HCT116 (cell line): ENCODE measurements at regions not wholly inside any gene's neighbourhood (a gene's known extent, or its start where the extent isn't known, plus 50 kb on each side); places are given as distances from the start of the nearest gene placed in this dataset.
"Not testable (repeated sequence)": the region's sequence is repeated elsewhere in the genome, so short reads cannot be mapped to it uniquely, and the experiment has no call there.

Experiments
- ATAC-seq: fragments of 200-7000 bp; cut with Tn5 transposase; 2 replicates; pipeline ENCODE4 v1.9.1; 2020; ENCODE audit warnings: mild to moderate bottlenecking, moderate library complexity
- BruUV-seq: library from RNA; stranded (reverse); fragments of 400-500 nt; replicated peaks from 2 replicates; lab custom pipeline; 2021; lab: Mats Ljungman, UMichigan
- CTCF ChIA-PET: fragments of 300-600 bp; sonication (Branson Sonifier 250); formaldehyde crosslinking; loops from one replicate; lab custom pipeline; 2021; ENCODE audit warnings: antibody characterized with exemption; lab: Charles Lee
- POLR2A ChIA-PET: fragments of 300-600, 350-600 bp; sonication (Branson Sonifier 250); formaldehyde crosslinking; loops from one replicate; lab custom pipeline; 2021; ENCODE audit warnings: antibody characterized with exemption; lab: Charles Lee
- RAD21 ChIA-PET, 2 experiments: fragments of 300-600 bp; sonication (Branson Sonifier 250); formaldehyde crosslinking; loops; one replicate each; lab custom pipeline; 2023; ENCODE audit warnings: low total read pairs in 2 of 2; ENCODE audit not compliant: uncharacterized antibody in 2 of 2, unreplicated experiment in 2 of 2, low non-redundant PET in 1 of 2; lab: Charles Lee
- DNase-seq: peaks from one replicate; pipeline ENCODE4 v3.0.0-alpha.2; 2010; ENCODE audit warnings: low read depth, low spot score
- H2AFZ ChIP-seq: fragments of 200-600 bp; shearing (Covaris generic), sonication (generic); 2 replicates; pipeline ENCODE4 v1.6.1; 2017; ENCODE audit warnings: low read depth, mixed run types, mixed read lengths, antibody characterized with exemption, low read length; ENCODE audit not compliant: poor library complexity, severe bottlenecking
- H3K27ac ChIP-seq: 2 replicates; pipeline ENCODE4 v1.5.1; 2012; ENCODE audit warnings: low read depth, low read length
- H3K27me3 ChIP-seq: fragments of 200-600 bp; sonication (generic); 2 replicates; pipeline ENCODE4 v1.6.1; 2016; ENCODE audit warnings: mixed run types, low read length, mixed read lengths; ENCODE audit not compliant: insufficient read depth
- H3K36me3 ChIP-seq, 2 experiments: fragments of 200-500 bp in 1 of 2; fragments of 200-600 bp in 1 of 2; sonication (Bioruptor generic) in 1 of 2; sonication (generic) in 1 of 2; 2 replicates each; pipeline versions ENCODE4 v1.5.1 to v1.6.1; 2014 to 2016; ENCODE audit warnings: low read length in 2 of 2, inconsistent platforms in 1 of 2, mixed read lengths in 1 of 2, mixed run types in 1 of 2; ENCODE audit not compliant: insufficient read depth in 2 of 2, control insufficient read depth in 1 of 2
- H3K4me1 ChIP-seq, 2 experiments: fragments of 200-600 bp in 1 of 2; sonication (generic) in 1 of 2; 2 replicates each; pipeline versions ENCODE4 v1.5.1 to v1.6.1; 2012 to 2017; ENCODE audit warnings: low read length in 2 of 2, inconsistent platforms in 1 of 2, mild to moderate bottlenecking in 1 of 2, mixed read lengths in 1 of 2, mixed run types in 1 of 2, moderate library complexity in 1 of 2; ENCODE audit not compliant: insufficient read depth in 2 of 2, control insufficient read depth in 1 of 2
- H3K4me2 ChIP-seq: fragments of 200-600 bp; sonication (generic); 2 replicates; pipeline ENCODE4 v1.6.1; 2017; ENCODE audit warnings: mixed run types, low read length, mixed read lengths
- H3K4me3 ChIP-seq, 2 experiments: fragments of 200-600 bp in 1 of 2; sonication (generic) in 1 of 2; replicated peaks in 1 of 2; 2 replicates each; pipeline ENCODE4 v1.5.1; 2011 to 2016; ENCODE audit warnings: low read length in 2 of 2, control low read depth in 1 of 2, low read depth in 1 of 2, mild to moderate bottlenecking in 1 of 2, mixed read lengths in 1 of 2, mixed run types in 1 of 2
- H3K79me2 ChIP-seq: fragments of 200-600 bp; sonication (generic); 2 replicates; pipeline ENCODE4 v1.6.1; 2017; ENCODE audit warnings: mild to moderate bottlenecking, mixed run types, low read length, moderate library complexity, mixed read lengths; ENCODE audit not compliant: insufficient read depth
- H3K9ac ChIP-seq: fragments of 200-600 bp; sonication (generic); 2 replicates; pipeline ENCODE4 v1.6.1; 2016; ENCODE audit warnings: low read length, mixed read lengths
- H3K9me2 ChIP-seq: fragments of 200-600 bp; sonication (generic), shearing (Covaris generic); 2 replicates; pipeline ENCODE4 v1.6.1; 2017; ENCODE audit warnings: mixed run types, mild to moderate bottlenecking, moderate library complexity; ENCODE audit not compliant: insufficient read depth
- H3K9me3 ChIP-seq, 2 experiments: fragments of 200-500 bp in 1 of 2; fragments of 200-600 bp in 1 of 2; sonication (Bioruptor generic) in 1 of 2; sonication (generic) in 1 of 2; 2 replicates each; pipeline ENCODE4 v1.6.1; 2014 to 2017; ENCODE audit warnings: low read length in 2 of 2, mixed read lengths in 2 of 2, inconsistent platforms in 1 of 2, low read depth in 1 of 2, mild to moderate bottlenecking in 1 of 2, mixed run types in 1 of 2, moderate library complexity in 1 of 2; ENCODE audit not compliant: control insufficient read depth in 1 of 2, insufficient read depth in 1 of 2
- H4K20me1 ChIP-seq: fragments of 200-600 bp; sonication (generic), shearing (Covaris generic); 2 replicates; pipeline ENCODE4 v1.6.1; 2017; ENCODE audit warnings: mixed run types, mild to moderate bottlenecking, moderate library complexity; ENCODE audit not compliant: insufficient read depth
- CEBPB ChIP-seq: IDR thresholded peaks from 2 replicates; pipeline ENCODE4 v1.6.1; 2012; ENCODE audit warnings: low read depth
- EGR1 ChIP-seq: IDR thresholded peaks from 2 replicates; pipeline ENCODE4 v1.6.1; 2012; ENCODE audit warnings: low read depth
- ELF1 ChIP-seq: IDR thresholded peaks from 2 replicates; pipeline ENCODE4 v1.6.1; 2012; ENCODE audit warnings: low read depth, borderline replicate concordance
- EZH2 ChIP-seq: fragments of 200-600 bp; sonication (generic); IDR thresholded peaks from 2 replicates; pipeline ENCODE4 v1.6.1; 2017; ENCODE audit warnings: antibody characterized with exemption, mixed run types
- EZH2phosphoT487 ChIP-seq: fragments of 200-600 bp; IDR thresholded peaks from 2 replicates; pipeline ENCODE4 v1.6.1; 2018; ENCODE audit warnings: antibody characterized with exemption, borderline replicate concordance
- FOSL1 ChIP-seq: IDR thresholded peaks from 2 replicates; pipeline ENCODE4 v1.6.1; 2012; ENCODE audit warnings: low read depth
- SP1 ChIP-seq: IDR thresholded peaks from 2 replicates; pipeline ENCODE4 v1.6.1; 2012; ENCODE audit warnings: low read depth
- TCF7L2 ChIP-seq: IDR thresholded peaks from 2 replicates; pipeline ENCODE4 v1.7.0; 2011; ENCODE audit warnings: borderline replicate concordance, inconsistent platforms; ENCODE audit not compliant: insufficient read depth, insufficient read length; ENCODE audit errors: extremely low read depth
- YY1 ChIP-seq: IDR thresholded peaks from 2 replicates; pipeline ENCODE4 v1.6.1; 2011; ENCODE audit warnings: low read length, low read depth, moderate library complexity, mild to moderate bottlenecking; ENCODE audit not compliant: insufficient replicate concordance; ENCODE audit errors: extremely low read depth
- ZFX ChIP-seq: fragments of 450-650 bp; IDR thresholded peaks from 2 replicates; pipeline ENCODE4 v1.6.1; 2017
- ZNF274 ChIP-seq: fragments of 200-500 bp; sonication (Bioruptor generic); IDR thresholded peaks from 2 replicates; pipeline ENCODE4 v1.6.1; 2014; ENCODE audit warnings: mild to moderate bottlenecking, low read depth, low read length, inconsistent platforms
- intact Hi-C: fragments of 100-400 bp; cut with micrococcal nuclease; formaldehyde crosslinking; loops from 2 replicates; pipeline ENCODE4 v1.10.0; 2022
- TF ChIP-seq, protein P1 (sequence below): IDR thresholded peaks from 2 replicates; pipeline ENCODE4 v1.6.1; 2011; ENCODE audit warnings: mild to moderate bottlenecking, low read length, moderate library complexity; ENCODE audit not compliant: insufficient replicate concordance; ENCODE audit errors: extremely low read depth
- TF ChIP-seq, protein P2 (sequence below): IDR thresholded peaks from 2 replicates; pipeline ENCODE4 v1.6.1; 2012; ENCODE audit warnings: low read depth

DNA sequence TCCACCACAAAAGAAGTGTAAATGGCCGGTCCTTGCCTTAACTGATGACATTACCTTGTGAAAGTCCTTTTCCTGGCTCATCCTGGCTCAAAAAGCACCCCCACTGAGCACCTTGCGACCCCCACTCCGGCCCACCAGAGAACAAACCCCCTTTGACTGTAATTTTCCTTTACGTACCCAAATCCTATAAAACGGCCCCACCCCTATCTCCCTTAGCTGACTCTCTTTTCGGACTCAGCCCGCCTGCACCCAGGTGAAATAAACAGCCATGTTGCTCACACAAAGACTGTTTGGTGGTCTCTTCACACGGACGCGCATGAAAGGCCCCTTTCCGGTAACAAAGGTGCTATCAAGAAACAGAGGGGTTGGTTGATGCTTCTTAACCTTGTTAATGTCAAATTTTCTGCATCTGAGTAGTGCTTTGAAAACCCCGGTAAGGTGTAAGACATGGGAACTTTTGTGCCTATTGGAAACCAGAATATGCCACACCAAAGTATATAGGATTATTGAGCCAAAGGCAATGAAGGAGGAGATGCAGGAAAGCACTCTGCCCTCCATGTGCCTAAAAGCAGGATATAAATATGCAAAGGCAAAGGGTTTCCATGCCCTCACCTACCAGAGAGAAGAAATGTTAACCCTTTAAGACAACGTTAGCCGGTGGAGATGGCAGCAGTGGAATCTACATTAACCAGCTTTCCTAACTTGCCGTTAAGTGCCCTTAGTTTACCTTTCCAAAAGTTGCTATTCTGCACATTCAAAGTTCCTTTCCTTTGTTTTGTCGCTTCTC lies 105.4 kb upstream of the LDB2 start:
- H3K36me3 ChIP-seq, H2AFZ ChIP-seq, H3K4me3 ChIP-seq, ATAC-seq, BruUV-seq, H3K27me3 ChIP-seq, RAD21 ChIA-PET, H3K4me1 ChIP-seq, H3K79me2 ChIP-seq, H3K9ac ChIP-seq, POLR2A ChIA-PET, H3K4me2 ChIP-seq, H3K9me2 ChIP-seq, H4K20me1 ChIP-seq, H3K27ac ChIP-seq, CTCF ChIA-PET, DNase-seq, H3K9me3 ChIP-seq, intact Hi-C loops: not testable (repeated sequence)

DNA sequence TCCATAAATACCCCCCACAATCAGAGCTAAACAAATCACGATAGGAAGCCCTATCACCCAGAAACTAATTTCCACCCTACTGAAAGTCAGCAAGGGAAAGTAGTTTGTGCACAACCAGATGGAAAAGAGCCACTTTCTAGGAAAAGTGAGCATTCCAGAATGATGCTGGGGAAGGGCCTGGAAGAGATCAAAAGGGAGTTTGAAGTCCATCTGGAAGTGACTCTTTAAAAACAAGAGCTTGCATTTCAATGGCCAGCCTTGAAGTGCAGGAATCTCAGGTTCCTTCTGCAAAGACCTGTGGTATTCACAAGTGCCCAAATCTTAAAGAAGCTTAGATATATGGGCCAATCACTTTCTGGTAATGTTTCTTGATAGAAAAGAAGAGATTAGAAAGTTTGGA lies 97.0 kb upstream of the LDB2 start:
- ChIA-PET POLR2A (no interaction called here), CTCF (no interaction called here), RAD21 (no interaction called here)
- Histone ChIP-seq H3K27ac (no peak overlapping the region), H2AFZ (no peak overlapping the region), H3K4me1 (no peaks in the 10 kb centered on the region), H4K20me1 (no peaks in the 10 kb centered on the region), H3K79me2 (no peaks in the 10 kb centered on the region), H3K27me3 (peaks cover 6% of the 10 kb centered on the region; the same call in 1 of the 2 replicates), H3K4me3 (no peak overlapping the region), H3K4me2 (no peak overlapping the region), H3K9ac (no peak overlapping the region), H3K9me3 (no peaks in the 10 kb centered on the region), H3K36me3 (no peaks in the 10 kb centered on the region), H3K9me2 (no peaks in the 10 kb centered on the region)
- intact Hi-C loops = no loop called here
- DNase-seq (no peak), ATAC-seq (no peak)
- no TSS peak for BruUV-seq
- TF ChIP-seq ZFX = no peak
- TF ChIP-seq TCF7L2 = no peak
- TF ChIP-seq EZH2 = no peak
- TF ChIP-seq, protein P1, sequence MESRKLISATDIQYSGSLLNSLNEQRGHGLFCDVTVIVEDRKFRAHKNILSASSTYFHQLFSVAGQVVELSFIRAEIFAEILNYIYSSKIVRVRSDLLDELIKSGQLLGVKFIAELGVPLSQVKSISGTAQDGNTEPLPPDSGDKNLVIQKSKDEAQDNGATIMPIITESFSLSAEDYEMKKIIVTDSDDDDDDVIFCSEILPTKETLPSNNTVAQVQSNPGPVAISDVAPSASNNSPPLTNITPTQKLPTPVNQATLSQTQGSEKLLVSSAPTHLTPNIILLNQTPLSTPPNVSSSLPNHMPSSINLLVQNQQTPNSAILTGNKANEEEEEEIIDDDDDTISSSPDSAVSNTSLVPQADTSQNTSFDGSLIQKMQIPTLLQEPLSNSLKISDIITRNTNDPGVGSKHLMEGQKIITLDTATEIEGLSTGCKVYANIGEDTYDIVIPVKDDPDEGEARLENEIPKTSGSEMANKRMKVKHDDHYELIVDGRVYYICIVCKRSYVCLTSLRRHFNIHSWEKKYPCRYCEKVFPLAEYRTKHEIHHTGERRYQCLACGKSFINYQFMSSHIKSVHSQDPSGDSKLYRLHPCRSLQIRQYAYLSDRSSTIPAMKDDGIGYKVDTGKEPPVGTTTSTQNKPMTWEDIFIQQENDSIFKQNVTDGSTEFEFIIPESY = no peak
- no peak for TF ChIP-seq FOSL1
- TF ChIP-seq YY1 = no peak
- TF ChIP-seq, protein P2, sequence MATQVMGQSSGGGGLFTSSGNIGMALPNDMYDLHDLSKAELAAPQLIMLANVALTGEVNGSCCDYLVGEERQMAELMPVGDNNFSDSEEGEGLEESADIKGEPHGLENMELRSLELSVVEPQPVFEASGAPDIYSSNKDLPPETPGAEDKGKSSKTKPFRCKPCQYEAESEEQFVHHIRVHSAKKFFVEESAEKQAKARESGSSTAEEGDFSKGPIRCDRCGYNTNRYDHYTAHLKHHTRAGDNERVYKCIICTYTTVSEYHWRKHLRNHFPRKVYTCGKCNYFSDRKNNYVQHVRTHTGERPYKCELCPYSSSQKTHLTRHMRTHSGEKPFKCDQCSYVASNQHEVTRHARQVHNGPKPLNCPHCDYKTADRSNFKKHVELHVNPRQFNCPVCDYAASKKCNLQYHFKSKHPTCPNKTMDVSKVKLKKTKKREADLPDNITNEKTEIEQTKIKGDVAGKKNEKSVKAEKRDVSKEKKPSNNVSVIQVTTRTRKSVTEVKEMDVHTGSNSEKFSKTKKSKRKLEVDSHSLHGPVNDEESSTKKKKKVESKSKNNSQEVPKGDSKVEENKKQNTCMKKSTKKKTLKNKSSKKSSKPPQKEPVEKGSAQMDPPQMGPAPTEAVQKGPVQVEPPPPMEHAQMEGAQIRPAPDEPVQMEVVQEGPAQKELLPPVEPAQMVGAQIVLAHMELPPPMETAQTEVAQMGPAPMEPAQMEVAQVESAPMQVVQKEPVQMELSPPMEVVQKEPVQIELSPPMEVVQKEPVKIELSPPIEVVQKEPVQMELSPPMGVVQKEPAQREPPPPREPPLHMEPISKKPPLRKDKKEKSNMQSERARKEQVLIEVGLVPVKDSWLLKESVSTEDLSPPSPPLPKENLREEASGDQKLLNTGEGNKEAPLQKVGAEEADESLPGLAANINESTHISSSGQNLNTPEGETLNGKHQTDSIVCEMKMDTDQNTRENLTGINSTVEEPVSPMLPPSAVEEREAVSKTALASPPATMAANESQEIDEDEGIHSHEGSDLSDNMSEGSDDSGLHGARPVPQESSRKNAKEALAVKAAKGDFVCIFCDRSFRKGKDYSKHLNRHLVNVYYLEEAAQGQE = no peak
- TF ChIP-seq EGR1 = no peak
- TF ChIP-seq ZNF274 = no peak
- no peak for TF ChIP-seq ELF1
- no peak for TF ChIP-seq EZH2phosphoT487
- TF ChIP-seq CEBPB = no peak
- no peak for TF ChIP-seq SP1
